ENCODE measurements at regions not wholly inside any gene's neighbourhood (a gene's known extent, or its start where the extent isn't known, plus 50 kb on each side); places are given as distances from the start of the nearest gene placed in this dataset.

DNA sequence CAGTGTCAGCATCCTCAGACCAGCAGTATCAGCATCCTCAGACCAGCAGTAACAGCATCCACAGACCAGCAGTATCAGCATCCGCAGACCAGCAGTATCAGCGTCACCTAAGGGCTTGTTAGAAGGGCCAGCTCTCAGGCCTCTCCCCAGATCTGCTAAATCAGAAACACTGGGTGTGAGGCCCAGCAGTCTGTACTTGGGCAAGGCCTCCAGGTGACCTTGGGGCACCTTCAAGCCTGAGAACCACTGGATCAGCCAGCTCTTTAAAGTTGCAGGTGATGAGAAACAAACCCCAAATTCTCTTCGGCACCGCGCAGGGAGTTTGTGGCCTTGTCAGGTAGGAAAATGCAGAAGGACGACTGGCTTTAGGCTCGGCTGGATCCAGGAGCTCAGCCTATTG lies 290.5 kb upstream of the CDH4 start (continued):
- TF ChIP-seq BCL11A (IDR thresholded peaks at IDR 0.05; ENCODE audit: low read depth in 2 of 2, low read length in 2 of 2) = no peak

Measured in H1 (cell line).